Endothelial cell of umbilical vein (primary cell): ENCODE measurements at regions not wholly inside any gene's neighbourhood (a gene's known extent, or its start where the extent isn't known, plus 50 kb on each side); places are given as distances from the start of the nearest gene placed in this dataset.

Source experiments
- BruUV-seq: library from RNA; stranded (reverse); fragments of 400-500 nt; replicated peaks from 2 replicates; lab custom pipeline; 2021; lab: Mats Ljungman, UMichigan
- CTCF ChIA-PET: fragments of 300-600, 350-600 bp; sonication (Branson Sonifier 250); formaldehyde crosslinking; loops from one replicate; lab custom pipeline; 2021; ENCODE audit warnings: antibody characterized with exemption, inconsistent platforms; lab: Charles Lee
- POLR2A ChIA-PET: fragments of 300-600, 350-600 bp; sonication (Branson Sonifier 250); formaldehyde crosslinking; loops from one replicate; lab custom pipeline; 2021; ENCODE audit warnings: antibody characterized with exemption, inconsistent platforms; lab: Charles Lee
- DNase-seq: peaks from one replicate; pipeline ENCODE4 v3.0.0-alpha.2; 2011; ENCODE audit warnings: low read depth, low spot score
- FAIRE-seq: peaks from 2 replicates; lab custom pipeline; 2011; peaks lifted over from hg19 to GRCh38; lab: Jason Lieb, UNC
- H2AFZ ChIP-seq: 2 replicates; pipeline ENCODE4 v1.6.0; 2012; ENCODE audit warnings: low read depth, low read length, control low read depth, inconsistent platforms
- H3K27ac ChIP-seq: 2 replicates; pipeline ENCODE4 v1.5.1; 2011; ENCODE audit warnings: low read depth, mild to moderate bottlenecking, control low read depth, low read length, moderate library complexity; ENCODE audit not compliant: insufficient read depth
- H3K27me3 ChIP-seq, 2 experiments: 2 replicates each; pipeline versions ENCODE4 v1.6.0 to v1.6.1; 2011; ENCODE audit warnings: low read length in 2 of 2, mixed read lengths in 1 of 2; ENCODE audit not compliant: control insufficient read depth in 2 of 2, insufficient read depth in 2 of 2
- H3K36me3 ChIP-seq, 2 experiments: 2 replicates in 1 of 2; 3 replicates in 1 of 2; pipeline ENCODE4 v1.5.1; 2011; ENCODE audit warnings: low read length in 2 of 2, mild to moderate bottlenecking in 1 of 2, moderate library complexity in 1 of 2; ENCODE audit not compliant: control insufficient read depth in 2 of 2, insufficient read depth in 2 of 2; ENCODE audit errors: extremely low read depth in 1 of 2
- H3K4me1 ChIP-seq: 3 replicates; pipeline ENCODE4 v1.5.1; 2011; ENCODE audit warnings: mild to moderate bottlenecking, low read length; ENCODE audit not compliant: control insufficient read depth, insufficient read depth; ENCODE audit errors: extremely low read depth
- H3K4me2 ChIP-seq: 2 replicates; pipeline ENCODE4 v1.6.1; 2011; ENCODE audit warnings: low read length, control low read depth, mixed read lengths; ENCODE audit not compliant: insufficient read depth
- H3K4me3 ChIP-seq, 3 experiments: fragments of 200-600 bp in 1 of 3; sonication (generic), shearing (Covaris generic) in 1 of 3; replicated peaks in 1 of 3; 2 replicates each; pipeline ENCODE4 v1.5.1; 2011 to 2016; ENCODE audit warnings: control low read depth in 3 of 3, low read length in 3 of 3, mild to moderate bottlenecking in 2 of 3, inconsistent platforms in 1 of 3, low read depth in 1 of 3, moderate library complexity in 1 of 3; ENCODE audit not compliant: insufficient read depth in 1 of 3
- H3K79me2 ChIP-seq: 2 replicates; pipeline ENCODE4 v1.6.0; 2012; ENCODE audit warnings: low read length, inconsistent platforms; ENCODE audit not compliant: control insufficient read depth, insufficient read depth
- H3K9ac ChIP-seq: replicated peaks from 2 replicates; pipeline ENCODE3; 2011; ENCODE audit warnings: low read length, control low read depth; ENCODE audit not compliant: insufficient read depth; ENCODE audit errors: extremely low read depth
- H3K9me1 ChIP-seq: replicated peaks from 3 replicates; pipeline ENCODE4 v1.6.0; 2011; ENCODE audit warnings: mild to moderate bottlenecking, low read length; ENCODE audit not compliant: control insufficient read depth, insufficient read depth; ENCODE audit errors: extremely low read depth
- H3K9me3 ChIP-seq: replicated peaks from 2 replicates; pipeline ENCODE4 v1.5.1; 2012; ENCODE audit warnings: low read length, inconsistent platforms; ENCODE audit not compliant: control insufficient read depth, insufficient read depth
- H4K20me1 ChIP-seq: replicated peaks from 2 replicates; pipeline ENCODE3; 2011; ENCODE audit warnings: mild to moderate bottlenecking, low read length; ENCODE audit not compliant: control insufficient read depth, insufficient read depth; ENCODE audit errors: extremely low read depth
- EZH2 ChIP-seq: IDR thresholded peaks from 2 replicates; pipeline ENCODE4 v1.6.1; 2012; ENCODE audit warnings: borderline replicate concordance, low read depth, mild to moderate bottlenecking, moderate library complexity, low read length, inconsistent platforms; ENCODE audit not compliant: severe bottlenecking
- FOS ChIP-seq: IDR thresholded peaks from 2 replicates; pipeline ENCODE4 v1.6.1; 2011; ENCODE audit warnings: mild to moderate bottlenecking, low read length, moderate library complexity, borderline replicate concordance; ENCODE audit not compliant: insufficient read depth
- GATA2 ChIP-seq: IDR thresholded peaks from 2 replicates; pipeline ENCODE4 v1.7.0; 2011; ENCODE audit warnings: low read depth, mild to moderate bottlenecking, moderate library complexity, mixed read lengths, low read length; ENCODE audit not compliant: insufficient read length, insufficient read depth
- JUN ChIP-seq: IDR thresholded peaks from 2 replicates; pipeline ENCODE4 v1.6.1; 2011; ENCODE audit warnings: borderline replicate concordance, low read depth; ENCODE audit not compliant: insufficient read length, insufficient read depth
- MYC ChIP-seq: IDR thresholded peaks from one replicate; pipeline ENCODE4 v1.6.1; 2011; ENCODE audit warnings: mild to moderate bottlenecking, low read depth, low read length
- POLR2A ChIP-seq: IDR thresholded peaks from 2 replicates; pipeline ENCODE4 v1.6.1; 2012; ENCODE audit warnings: low read depth, mild to moderate bottlenecking, control low read depth, low read length
- POLR2AphosphoS5 ChIP-seq: IDR thresholded peaks from 2 replicates; pipeline ENCODE4 v1.6.1; 2012; ENCODE audit warnings: low read depth, mild to moderate bottlenecking, control low read depth, low read length, moderate library complexity; ENCODE audit not compliant: insufficient read depth
- dilution Hi-C: fragments of 300-500 bp; cut with MboI; formaldehyde crosslinking; loops from one replicate; pipeline ENCODE4 v1.15.0; 2019; ENCODE audit warnings: low sequenced_read_pairs; ENCODE audit not compliant: extremely low pct_ligation_motif_present
- intact Hi-C: fragments of 100-400 bp; cut with micrococcal nuclease; formaldehyde crosslinking; loops from one replicate; pipeline ENCODE4 v1.10.0; 2022
- TF ChIP-seq, protein P1 (sequence below), 2 donors: IDR thresholded peaks; 1 replicate in 1 of 2; 2 replicates in 1 of 2; pipeline ENCODE4 v1.5.1; 2011; ENCODE audit warnings: low read length in 2 of 2, mild to moderate bottlenecking in 2 of 2, moderate library complexity in 2 of 2, control low read depth in 1 of 2, inconsistent platforms in 1 of 2, low read depth in 1 of 2; ENCODE audit not compliant: insufficient read depth in 1 of 2; ENCODE audit errors: extremely low read depth in 1 of 2
- TF ChIP-seq, protein P2 (sequence below): IDR thresholded peaks from 2 replicates; pipeline ENCODE4 v1.6.1; 2011; ENCODE audit not compliant: insufficient read depth, insufficient read length

DNA sequence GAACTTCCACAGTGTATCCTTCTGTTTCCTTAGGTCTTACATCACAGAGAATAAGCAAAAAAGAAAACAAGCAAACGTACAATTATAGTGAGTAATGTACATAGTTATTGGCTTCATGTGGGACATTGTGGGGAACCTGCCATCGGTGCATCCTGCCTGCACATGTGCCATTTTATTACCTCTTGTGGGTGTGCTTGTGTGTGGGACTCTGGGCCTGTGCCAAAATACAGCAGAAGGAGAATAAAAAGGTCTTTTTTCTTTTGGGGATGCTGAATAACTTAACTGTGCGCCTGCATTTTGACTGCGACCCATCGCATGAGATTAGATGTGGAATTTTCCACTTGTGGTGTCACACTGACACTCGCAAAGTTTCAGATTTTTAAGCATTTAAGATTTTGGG lies 169.6 kb upstream of the DCBLD2 start:
- Histone ChIP-seq H3K4me3 (no peak overlapping the region), H3K4me2 (no peak overlapping the region), H4K20me1 (no peaks in the 10 kb centered on the region), H3K27ac (no peak overlapping the region), H3K9me1 (no peaks in the 10 kb centered on the region), H3K4me1 (no peaks in the 10 kb centered on the region), H3K27me3 (peaks cover 17 to 18% of the 10 kb centered on the region in 2 experiments), H3K36me3 (no peaks in the 10 kb centered on the region), H3K79me2 (no peaks in the 10 kb centered on the region), H2AFZ (no peak overlapping the region), H3K9me3 (no peaks in the 10 kb centered on the region), H3K9ac (no peak overlapping the region)
- TF ChIP-seq FOS = no peak
- no peak for TF ChIP-seq GATA2
- no peak for TF ChIP-seq POLR2AphosphoS5
- TF ChIP-seq, protein P1, sequence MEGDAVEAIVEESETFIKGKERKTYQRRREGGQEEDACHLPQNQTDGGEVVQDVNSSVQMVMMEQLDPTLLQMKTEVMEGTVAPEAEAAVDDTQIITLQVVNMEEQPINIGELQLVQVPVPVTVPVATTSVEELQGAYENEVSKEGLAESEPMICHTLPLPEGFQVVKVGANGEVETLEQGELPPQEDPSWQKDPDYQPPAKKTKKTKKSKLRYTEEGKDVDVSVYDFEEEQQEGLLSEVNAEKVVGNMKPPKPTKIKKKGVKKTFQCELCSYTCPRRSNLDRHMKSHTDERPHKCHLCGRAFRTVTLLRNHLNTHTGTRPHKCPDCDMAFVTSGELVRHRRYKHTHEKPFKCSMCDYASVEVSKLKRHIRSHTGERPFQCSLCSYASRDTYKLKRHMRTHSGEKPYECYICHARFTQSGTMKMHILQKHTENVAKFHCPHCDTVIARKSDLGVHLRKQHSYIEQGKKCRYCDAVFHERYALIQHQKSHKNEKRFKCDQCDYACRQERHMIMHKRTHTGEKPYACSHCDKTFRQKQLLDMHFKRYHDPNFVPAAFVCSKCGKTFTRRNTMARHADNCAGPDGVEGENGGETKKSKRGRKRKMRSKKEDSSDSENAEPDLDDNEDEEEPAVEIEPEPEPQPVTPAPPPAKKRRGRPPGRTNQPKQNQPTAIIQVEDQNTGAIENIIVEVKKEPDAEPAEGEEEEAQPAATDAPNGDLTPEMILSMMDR (IDR thresholded peaks at IDR 0.05; ENCODE audit: extremely low read depth in 1 of 2, insufficient read depth in 1 of 2, low read depth in 1 of 2, low read length in 2 of 2) = no peak
- no peak for TF ChIP-seq POLR2A
- TF ChIP-seq MYC = no peak
- TF ChIP-seq JUN = no peak
- TF ChIP-seq, protein P2, sequence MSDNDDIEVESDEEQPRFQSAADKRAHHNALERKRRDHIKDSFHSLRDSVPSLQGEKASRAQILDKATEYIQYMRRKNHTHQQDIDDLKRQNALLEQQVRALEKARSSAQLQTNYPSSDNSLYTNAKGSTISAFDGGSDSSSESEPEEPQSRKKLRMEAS = no peak
- TF ChIP-seq EZH2 = no peak
- POLR2A ChIA-PET = no interaction called here
- DNase-seq = no peak
- dilution Hi-C loops (no loop called here), intact Hi-C loops (no loop called here)
- FAIRE-seq = no peak
- BruUV-seq = no TSS peak
- CTCF ChIA-PET = no interaction called here
